ENCODE measurements at regions not wholly inside any gene's neighbourhood (a gene's known extent, or its start where the extent isn't known, plus 50 kb on each side); places are given as distances from the start of the nearest gene placed in this dataset.

DNA sequence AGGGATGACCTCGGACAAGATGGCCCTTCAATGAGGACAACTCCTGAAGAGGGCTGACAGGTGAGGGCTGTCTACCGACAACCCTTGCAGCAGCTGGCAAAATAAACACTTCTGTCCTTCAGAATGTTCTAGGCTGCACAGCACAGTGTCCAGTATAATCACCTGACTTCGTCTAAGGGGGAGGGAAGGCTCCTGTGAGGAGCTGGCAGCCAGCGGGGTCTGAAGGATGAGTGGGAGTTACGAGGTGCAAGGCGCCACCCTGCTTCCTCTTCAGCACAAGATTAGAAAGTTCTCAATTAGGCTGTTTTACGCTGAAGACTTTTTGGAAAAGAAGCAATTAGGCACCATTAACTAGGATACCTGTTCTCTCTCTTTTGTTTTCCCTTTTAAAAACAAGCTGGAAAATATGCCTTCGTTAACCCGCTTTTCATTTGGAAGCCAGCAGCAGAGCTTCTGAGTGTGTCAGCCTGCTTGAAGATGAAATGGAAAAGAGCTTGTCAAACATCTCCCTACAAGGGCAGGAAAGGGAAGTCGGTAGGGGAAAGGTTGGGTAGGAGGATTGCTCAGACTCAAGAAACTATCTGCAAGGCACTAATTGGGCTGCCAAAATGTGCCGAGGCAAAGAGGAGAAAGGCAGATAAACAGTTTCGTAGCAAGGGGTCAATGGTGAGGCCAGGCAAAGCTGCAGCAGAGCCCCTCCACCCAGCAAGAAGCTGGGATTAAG is 592.2 kb upstream of the CADM1 start:
- no peak for DNase-seq

DNA sequence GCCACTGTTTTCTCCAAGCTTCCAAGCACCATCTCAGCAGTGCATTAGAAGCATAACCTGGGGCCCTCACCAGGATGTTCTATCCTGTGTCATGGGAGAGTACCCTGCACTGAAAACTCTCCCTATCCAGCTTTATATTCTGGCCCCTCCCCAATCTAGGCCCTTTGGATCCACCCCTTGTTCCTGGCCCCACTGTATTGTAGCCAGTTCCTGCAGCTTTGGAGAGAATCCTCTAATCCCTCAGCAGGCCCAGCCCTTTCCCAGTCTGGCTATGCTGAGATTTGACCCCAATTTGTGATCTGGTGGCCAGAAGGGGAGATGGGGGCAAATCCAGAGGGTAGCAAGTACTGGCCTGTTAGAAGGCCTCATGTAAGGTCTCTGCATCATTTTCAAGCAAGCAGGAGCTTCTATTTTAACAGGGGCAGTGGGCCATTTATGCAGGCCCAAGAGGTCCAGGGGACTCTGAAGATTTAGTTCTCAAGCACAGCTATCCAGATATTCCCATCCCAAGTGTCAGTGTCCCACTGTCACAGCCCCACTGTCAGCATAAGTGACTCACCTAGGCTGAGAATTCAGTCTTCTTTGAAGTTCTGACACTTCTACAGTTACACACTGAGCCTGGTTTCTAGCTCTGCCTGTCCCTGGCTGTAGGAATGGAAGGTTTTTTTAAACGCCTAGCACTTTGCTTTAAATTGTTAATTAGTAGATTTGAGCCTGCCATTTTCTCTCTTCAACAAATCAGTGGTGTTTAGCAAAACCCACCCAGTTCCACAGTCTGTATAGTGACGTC is 589.5 kb upstream of the CADM1 start:
- no peak for DNase-seq

DNA sequence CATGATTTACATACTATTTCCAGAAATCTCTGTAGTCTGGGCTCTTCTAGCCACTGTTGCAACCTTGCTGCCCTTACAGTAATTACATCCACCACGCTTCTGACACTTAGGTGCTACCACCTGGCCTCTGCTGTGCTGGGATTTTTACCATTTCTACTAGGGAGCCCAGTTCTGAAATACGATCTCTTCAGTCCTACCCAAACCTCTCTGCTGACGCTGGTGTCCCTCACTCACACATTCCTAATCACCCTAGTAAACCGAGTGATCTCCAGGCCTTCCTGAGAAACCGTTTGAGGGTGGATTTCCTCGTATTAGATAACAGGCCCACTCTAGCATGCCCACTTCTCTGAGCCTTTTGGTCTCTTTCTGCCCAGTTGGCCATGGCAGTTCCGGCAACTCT is 588.9 kb upstream of the CADM1 start:
- no peak for DNase-seq

DNA sequence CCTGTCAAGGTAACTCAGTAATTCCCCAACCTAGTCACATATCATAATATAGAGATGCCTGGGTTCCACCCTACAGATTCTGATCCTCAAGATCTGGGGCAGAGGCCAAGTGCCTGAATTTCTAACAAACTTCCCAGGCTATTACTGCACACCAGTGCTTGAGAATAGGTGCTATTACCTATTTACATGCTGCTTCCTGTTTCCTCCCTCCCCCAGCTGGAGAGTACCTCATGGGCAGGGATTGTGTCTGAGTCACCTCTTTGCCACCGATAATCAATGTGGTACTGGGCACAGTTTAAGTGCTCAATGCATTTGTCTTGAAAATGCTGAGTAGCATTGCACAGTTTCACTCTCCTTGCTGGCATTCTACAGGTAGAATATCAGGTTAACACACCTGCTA is 582.2 kb upstream of the CADM1 start:
- no peak for DNase-seq

DNA sequence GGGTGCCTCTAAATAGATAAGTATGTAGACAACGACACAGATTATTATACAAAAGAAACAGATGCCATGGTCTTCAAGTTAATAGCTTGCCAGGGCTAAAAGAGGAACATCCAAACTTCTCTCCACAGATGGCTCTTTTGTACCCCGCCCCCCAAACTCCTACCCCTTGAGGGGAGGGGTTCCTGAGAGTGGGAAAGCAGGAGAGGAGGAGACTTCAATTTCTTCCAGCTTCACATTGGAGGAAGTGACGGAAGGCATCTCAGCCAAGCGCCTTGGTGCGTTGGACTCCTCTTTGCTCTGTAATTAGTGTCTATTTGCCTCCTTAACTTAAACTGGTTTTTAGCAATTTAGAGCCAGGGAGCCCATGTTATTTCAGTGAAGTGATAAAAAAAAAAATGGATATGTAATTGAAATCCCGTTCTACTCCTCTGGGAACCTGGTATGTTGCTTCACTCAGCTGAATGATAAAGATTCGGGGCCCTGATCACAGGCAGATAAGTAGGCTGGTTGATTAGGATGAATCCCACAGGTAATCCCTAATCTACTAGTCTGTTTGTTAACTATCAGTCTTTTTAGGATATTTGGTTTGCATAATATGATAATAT is 580.9 kb upstream of the CADM1 start:
- no peak for DNase-seq

DNA sequence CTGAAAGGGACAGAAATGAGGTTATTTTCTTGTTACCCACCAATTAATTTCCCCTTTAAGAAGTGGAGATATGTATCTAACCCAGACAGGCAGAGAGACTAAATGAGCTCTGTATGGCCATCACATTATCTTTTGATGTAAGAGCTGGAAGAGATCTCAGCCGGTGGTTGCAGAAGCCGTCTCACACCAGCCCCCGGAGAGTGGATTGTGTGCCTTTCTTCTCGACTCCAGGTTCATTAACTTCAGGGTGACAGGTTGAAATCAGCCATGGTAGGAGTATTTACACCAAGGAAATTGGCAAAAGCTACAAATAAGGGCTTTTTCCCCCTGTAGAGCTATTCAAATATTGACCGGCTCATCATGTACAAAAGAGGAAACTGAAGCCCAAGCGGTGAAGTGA is 580.3 kb upstream of the CADM1 start:
- DNase-seq = no peak

GRCh38 chr11:116082256-116082655 is 578.0 kb upstream of the CADM1 start:
- no peak for DNase-seq

- DNase-seq = no peak
Observed at GRCh38 chr11:116079580-116079979, 575.4 kb upstream of the CADM1 start.

DNA sequence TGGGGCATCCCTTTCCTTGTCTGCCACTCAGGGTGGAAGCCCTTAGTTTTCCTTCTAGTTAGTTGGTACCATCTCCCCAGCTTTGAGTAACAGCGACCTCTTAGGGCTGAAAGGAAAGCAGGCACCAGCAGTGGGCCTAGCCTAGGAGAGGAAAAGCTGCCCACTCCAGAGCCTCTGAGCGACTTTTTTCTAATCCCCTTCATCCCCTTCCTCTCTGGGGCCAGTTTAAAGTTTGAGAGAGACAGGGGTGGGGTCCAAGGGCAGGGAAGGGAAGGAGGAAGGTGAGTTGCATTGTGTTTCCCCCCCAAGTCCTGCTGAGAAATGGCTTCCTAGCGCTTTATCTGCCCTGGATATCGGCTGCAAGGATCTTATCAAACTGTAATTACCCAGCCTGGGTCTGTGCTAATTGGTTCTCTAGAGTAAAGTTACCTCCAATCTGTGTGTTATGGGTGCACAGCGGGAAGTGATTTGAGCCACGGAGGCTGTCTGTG is 573.9 kb upstream of the CADM1 start:
- DNase-seq = no peak

DNA sequence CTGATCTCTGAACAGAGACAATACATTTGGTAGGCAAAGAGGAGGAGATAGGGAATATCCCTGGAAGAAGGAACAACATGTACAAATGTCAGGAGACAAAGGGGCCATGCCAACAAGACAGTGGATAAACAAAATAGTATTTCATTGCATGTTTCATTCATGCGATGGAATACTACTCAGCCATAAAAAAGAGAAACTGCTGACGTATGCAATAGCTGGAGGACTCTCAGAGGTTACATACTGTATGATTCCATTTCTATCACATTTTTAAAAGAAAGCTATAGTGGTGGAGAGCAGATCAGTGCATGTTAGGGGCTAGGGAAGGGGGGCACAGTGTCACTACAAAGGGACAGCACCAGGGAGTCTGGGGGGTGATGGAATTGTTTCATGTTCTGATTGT is 572.9 kb upstream of the CADM1 start:
- no peak for DNase-seq

GRCh38 chr11:116073854-116074837 is 569.9 kb upstream of the CADM1 start:
- no peak for DNase-seq

DNA sequence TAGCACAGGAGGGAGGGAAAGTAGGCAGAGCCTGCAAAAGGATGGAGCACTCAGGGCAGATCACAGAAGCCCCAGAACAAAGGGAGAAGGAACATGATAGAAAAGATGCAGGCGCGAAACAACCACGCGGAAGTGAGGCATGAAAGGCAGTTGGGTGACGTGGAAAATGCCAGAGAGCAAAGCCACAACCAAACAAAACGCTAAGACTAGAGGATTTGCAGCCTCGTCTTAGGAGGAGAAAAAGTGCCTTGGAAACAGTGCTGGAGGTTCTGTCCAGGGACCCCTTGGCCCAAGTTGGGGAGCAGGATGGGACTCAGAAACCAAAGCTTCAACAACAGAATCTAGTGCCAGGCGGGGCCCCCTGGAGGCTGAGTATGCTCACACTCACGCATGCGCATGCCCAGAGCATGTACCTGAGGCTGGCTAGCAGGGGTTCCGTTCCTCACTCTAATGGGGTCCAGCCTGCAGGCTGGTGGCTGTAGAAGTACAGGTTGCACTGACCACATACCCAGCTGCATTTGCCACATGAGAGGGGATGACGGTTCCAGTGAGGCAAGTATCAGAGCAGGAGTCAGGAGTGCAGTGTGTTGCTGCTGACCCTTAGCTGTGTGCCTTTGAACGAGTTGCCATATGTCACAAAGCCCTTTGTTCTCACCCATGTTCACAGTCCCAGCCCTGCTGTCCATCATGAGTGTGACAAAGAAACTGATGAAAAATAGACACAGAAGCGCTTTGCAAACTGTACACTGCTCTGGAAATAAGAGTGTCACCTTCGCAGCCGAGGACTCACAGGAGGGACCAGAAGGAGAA is 568.6 kb upstream of the CADM1 start:
- peak; percentile 6 for DNase-seq

DNA sequence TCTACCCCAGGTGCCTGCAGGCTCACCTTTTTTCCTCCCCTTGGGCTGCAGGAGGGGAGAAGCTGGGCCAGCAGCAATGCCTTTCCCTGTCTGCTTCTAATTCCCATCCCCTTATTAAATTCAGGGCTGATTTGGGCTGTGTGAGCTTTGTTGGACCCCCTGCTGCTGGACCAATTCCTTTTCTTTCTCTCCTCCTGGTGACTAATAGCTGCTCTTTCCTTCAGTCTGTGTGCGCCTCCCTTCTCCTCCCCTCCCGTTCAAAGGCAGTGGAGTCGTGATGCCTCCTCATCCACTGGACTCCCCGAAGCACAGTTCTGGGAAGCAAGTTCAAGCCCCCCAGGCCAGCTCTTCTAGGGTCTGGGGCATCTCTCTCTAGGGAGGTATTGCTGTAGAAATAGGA is 567.9 kb upstream of the CADM1 start:
- DNase-seq = no peak

DNA sequence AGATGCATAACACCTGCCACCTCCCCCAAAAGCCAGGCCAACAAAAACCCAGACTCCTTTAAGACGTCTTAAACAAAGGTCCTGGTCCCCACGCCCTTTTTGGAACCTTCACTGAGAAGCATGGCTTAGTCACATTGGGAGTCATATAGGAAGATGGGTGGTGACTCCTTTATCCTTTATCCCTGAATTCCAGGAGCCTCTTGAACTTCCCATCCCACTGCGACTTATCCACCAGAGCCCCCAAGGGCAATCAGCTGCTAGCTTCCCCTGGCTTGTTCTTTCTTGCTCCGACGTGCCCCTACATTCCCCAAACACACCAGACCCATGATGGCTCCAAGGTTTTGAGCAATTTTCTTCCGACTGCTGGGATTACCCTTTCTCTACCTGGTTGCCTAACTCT is 567.0 kb upstream of the CADM1 start:
- DNase-seq = no peak

- DNase-seq = no peak
Observed at GRCh38 chr11:116070520-116070919, 566.3 kb upstream of the CADM1 start.

GRCh38 chr11:116066777-116067176 is 562.6 kb upstream of the CADM1 start:
- DNase-seq = no peak

- DNase-seq = no peak
Observed at GRCh38 chr11:116065986-116066385, 561.8 kb upstream of the CADM1 start.

GRCh38 chr11:116065191-116065895 is 561.1 kb upstream of the CADM1 start:
- DNase-seq = no peak

DNA sequence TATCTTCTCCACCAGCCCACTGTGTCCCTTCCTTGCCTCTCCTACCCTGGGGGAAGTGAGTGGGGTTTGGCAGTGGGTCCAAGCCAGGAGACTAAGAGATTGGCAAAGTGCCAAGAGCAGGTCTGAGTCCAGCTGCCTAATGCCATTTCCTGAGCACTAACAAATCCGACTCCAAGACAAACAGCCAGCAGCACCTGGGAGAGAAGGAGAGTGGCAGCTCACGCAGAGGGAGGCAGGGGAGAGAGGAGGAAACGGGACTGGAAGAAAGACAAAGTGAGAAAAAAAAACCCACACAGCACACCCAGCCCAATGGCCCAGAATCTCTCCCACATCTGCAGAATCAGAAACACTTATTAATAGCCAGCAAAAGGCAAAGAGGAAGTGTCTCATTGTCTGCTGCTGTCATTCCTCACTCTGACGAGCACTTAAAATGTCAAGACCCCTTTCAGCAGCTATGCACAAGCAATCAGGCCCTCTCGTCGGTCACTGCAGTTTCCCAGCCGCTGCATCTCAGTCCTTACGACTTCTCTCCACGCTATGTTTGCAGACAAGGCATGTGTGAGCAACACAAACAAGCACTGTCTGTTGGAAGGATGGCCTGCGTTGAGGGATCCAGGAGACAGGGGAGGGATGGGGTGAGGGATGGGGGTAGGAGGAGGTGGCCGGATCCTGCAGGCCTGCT is 558.4 kb upstream of the CADM1 start:
- peak; percentile 3 for DNase-seq

DNA sequence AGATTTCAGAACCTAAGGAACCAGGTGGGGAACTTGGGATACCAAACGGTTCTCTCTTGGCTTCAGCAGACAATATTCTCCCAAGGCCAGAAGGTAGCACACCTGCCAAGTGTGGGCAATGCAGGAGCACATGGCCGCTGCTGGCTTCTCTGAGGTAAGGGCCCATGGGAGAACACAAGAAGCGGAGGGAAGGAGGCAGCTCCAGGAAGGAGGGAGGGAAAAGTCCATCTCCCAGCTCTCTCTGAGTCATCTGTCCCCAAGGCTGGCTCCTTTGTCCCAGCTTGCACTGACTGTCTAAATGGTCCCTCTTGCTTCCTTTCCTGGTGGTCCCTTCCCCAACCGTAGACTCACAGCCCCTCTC is 557.9 kb upstream of the CADM1 start:
- DNase-seq = no peak

- DNase-seq = no peak
Observed at GRCh38 chr11:116061322-116061721, 557.1 kb upstream of the CADM1 start.

All from hematopoietic multipotent progenitor cell treated with erythropoietin and hydrocortisone succinate and interleukin-3 and kit ligand, for 6 days (in vitro differentiated cells).